IMR-90 (cell line): ENCODE measurements at regions not wholly inside any gene's neighbourhood (a gene's known extent, or its start where the extent isn't known, plus 50 kb on each side); places are given as distances from the start of the nearest gene placed in this dataset.
"Not testable (repeated sequence)": the region's sequence is repeated elsewhere in the genome, so short reads cannot be mapped to it uniquely, and the experiment has no call there.

Source experiments
- BHLHE40 ChIP-seq: fragments of 150-350 bp; IDR thresholded peaks from 2 replicates; pipeline ENCODE4 v1.6.1; 2016; ENCODE audit warnings: mild to moderate bottlenecking, low read depth, low read length
- MAFK ChIP-seq: IDR thresholded peaks from 2 replicates; pipeline ENCODE4 v1.6.1; 2012; ENCODE audit warnings: low read depth, low read length, improper control_type of control experiment
- POLR2A ChIP-seq: IDR thresholded peaks from 2 replicates; pipeline ENCODE4 v1.6.1; 2012; ENCODE audit warnings: mild to moderate bottlenecking, low read depth, low read length
- RFX5 ChIP-seq: IDR thresholded peaks from 2 replicates; pipeline ENCODE4 v1.8.0; 2012; ENCODE audit warnings: low read depth, mild to moderate bottlenecking, low read length, moderate library complexity
- SMC3 ChIP-seq: fragments of 150-350 bp; IDR thresholded peaks from 2 replicates; pipeline ENCODE4 v1.6.1; 2016; ENCODE audit warnings: low read depth, mild to moderate bottlenecking, antibody characterized with exemption, low read length, moderate library complexity
- TF ChIP-seq, protein P1 (sequence below): conservative IDR thresholded peaks from 2 replicates; pipeline ENCODE4 v1.5.1; 2012; ENCODE audit warnings: mild to moderate bottlenecking, low read depth, low read length, improper control_type of control experiment

DNA sequence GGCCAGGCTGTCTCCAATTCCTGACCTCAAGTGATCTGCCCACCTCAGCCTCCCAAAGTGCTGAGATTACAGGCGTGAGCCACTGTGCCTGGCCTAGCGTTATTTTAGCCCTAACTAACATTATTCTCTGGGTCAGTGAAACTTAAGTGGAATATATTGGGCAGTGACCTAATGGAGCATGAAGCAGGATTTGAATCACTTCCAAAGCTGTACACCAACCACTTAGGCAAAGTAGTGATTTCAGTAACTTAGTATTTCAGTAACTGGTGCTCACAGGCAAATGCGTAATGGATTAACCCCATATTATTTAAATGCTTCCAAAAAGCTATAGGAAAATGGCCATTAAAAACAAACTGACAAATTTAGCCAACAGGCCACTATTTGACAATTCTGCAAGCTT is 142.6 kb downstream of the FAM72B start:
- TF ChIP-seq, protein P1, sequence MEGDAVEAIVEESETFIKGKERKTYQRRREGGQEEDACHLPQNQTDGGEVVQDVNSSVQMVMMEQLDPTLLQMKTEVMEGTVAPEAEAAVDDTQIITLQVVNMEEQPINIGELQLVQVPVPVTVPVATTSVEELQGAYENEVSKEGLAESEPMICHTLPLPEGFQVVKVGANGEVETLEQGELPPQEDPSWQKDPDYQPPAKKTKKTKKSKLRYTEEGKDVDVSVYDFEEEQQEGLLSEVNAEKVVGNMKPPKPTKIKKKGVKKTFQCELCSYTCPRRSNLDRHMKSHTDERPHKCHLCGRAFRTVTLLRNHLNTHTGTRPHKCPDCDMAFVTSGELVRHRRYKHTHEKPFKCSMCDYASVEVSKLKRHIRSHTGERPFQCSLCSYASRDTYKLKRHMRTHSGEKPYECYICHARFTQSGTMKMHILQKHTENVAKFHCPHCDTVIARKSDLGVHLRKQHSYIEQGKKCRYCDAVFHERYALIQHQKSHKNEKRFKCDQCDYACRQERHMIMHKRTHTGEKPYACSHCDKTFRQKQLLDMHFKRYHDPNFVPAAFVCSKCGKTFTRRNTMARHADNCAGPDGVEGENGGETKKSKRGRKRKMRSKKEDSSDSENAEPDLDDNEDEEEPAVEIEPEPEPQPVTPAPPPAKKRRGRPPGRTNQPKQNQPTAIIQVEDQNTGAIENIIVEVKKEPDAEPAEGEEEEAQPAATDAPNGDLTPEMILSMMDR, result not testable (repeated sequence)
- TF ChIP-seq SMC3, POLR2A, RFX5, BHLHE40, MAFK: not testable (repeated sequence)
